ENCODE measurements at regions not wholly inside any gene's neighbourhood (a gene's known extent, or its start where the extent isn't known, plus 50 kb on each side); places are given as distances from the start of the nearest gene placed in this dataset.

- no peak for DNase-seq
- H3K9me3 Mint-ChIP-seq, result peaks cover 2% of the 10 kb centered on the region
- no peak for TF ChIP-seq CTCF (IDR thresholded peaks at IDR 0.05)
- no peaks in the 10 kb centered on the region for H3K36me3 Mint-ChIP-seq (ENCODE audit: low read depth)
- H3K4me3 Mint-ChIP-seq, result no peak overlapping the region
- CTCF ChIA-PET, result no interaction called here
- no peaks in the 10 kb centered on the region for H3K4me1 Mint-ChIP-seq (ENCODE audit: low read depth)
- H3K27ac Mint-ChIP-seq, result no peak overlapping the region
- peaks cover 13% of the 10 kb centered on the region for H3K27me3 Mint-ChIP-seq
- POLR2A ChIA-PET, result no interaction called here
- no peak for ATAC-seq
- intact Hi-C loops (cut with micrococcal nuclease), result no loop called here
Measured at GRCh38 chr5:174172152-174172551, 126.6 kb downstream of the NSG2 start.

- no peak for TF ChIP-seq CTCF (IDR thresholded peaks at IDR 0.05)
- CTCF ChIA-PET, result no interaction called here
- DNase-seq (no peak), ATAC-seq (no peak)
- H3K4me3 Mint-ChIP-seq, result no peak overlapping the region
- H3K36me3 Mint-ChIP-seq (ENCODE audit: low read depth), result no peaks in the 10 kb centered on the region
- POLR2A ChIA-PET, result no interaction called here
- no peaks in the 10 kb centered on the region for H3K4me1 Mint-ChIP-seq (ENCODE audit: low read depth)
- intact Hi-C loops (cut with micrococcal nuclease), result no loop called here
- H3K9me3 Mint-ChIP-seq, result peaks cover 2% of the 10 kb centered on the region
- H3K27ac Mint-ChIP-seq, result no peak overlapping the region
- peaks cover 13% of the 10 kb centered on the region for H3K27me3 Mint-ChIP-seq
Measured at GRCh38 chr5:174172566-174172965, 127.1 kb downstream of the NSG2 start.

- Mint-ChIP-seq H3K27me3 (peaks cover 15% of the 10 kb centered on the region), H3K36me3 (ENCODE audit: low read depth) (no peaks in the 10 kb centered on the region), H3K9me3 (peaks cover 2% of the 10 kb centered on the region), H3K4me3 (no peak overlapping the region), H3K4me1 (ENCODE audit: low read depth) (no peaks in the 10 kb centered on the region), H3K27ac (no peak overlapping the region)
- POLR2A ChIA-PET, result no interaction called here
- CTCF ChIA-PET, result no interaction called here
- intact Hi-C loops (cut with micrococcal nuclease), result no loop called here
- TF ChIP-seq CTCF (IDR thresholded peaks at IDR 0.05), result no peak
- DNase-seq, result no peak
- ATAC-seq, result no peak
Measured at GRCh38 chr5:174173766-174174165, 128.3 kb downstream of the NSG2 start.

GRCh38 chr5:174175716-174176268, 130.3 kb downstream of the NSG2 start:
- ATAC-seq, result no peak
- CTCF ChIA-PET, result no interaction called here
- Mint-ChIP-seq H3K27me3 (peaks cover 15% of the 10 kb centered on the region), H3K27ac (no peak overlapping the region), H3K4me3 (no peak overlapping the region), H3K4me1 (ENCODE audit: low read depth) (no peaks in the 10 kb centered on the region), H3K9me3 (no peaks in the 10 kb centered on the region), H3K36me3 (ENCODE audit: low read depth) (no peaks in the 10 kb centered on the region)
- POLR2A ChIA-PET, result no interaction called here
- no peak for TF ChIP-seq CTCF (IDR thresholded peaks at IDR 0.05)
- no peak for DNase-seq
- intact Hi-C loops (cut with micrococcal nuclease), result no loop called here

GRCh38 chr5:174176511-174176910, 131.0 kb downstream of the NSG2 start:
- no peak for TF ChIP-seq CTCF (IDR thresholded peaks at IDR 0.05)
- H3K27me3 Mint-ChIP-seq, result peaks cover 17% of the 10 kb centered on the region
- CTCF ChIA-PET, result no interaction called here

More at GRCh38 chr5:174176511-174176910, 131.0 kb downstream of the NSG2 start:
- no peak overlapping the region for H3K4me3 Mint-ChIP-seq
- H3K27ac Mint-ChIP-seq, result no peak overlapping the region
- intact Hi-C loops (cut with micrococcal nuclease), result no loop called here
- ATAC-seq (no peak), DNase-seq (no peak)
- no peaks in the 10 kb centered on the region for H3K4me1 Mint-ChIP-seq (ENCODE audit: low read depth)
- POLR2A ChIA-PET, result no interaction called here
- no peaks in the 10 kb centered on the region for H3K9me3 Mint-ChIP-seq
- no peaks in the 10 kb centered on the region for H3K36me3 Mint-ChIP-seq (ENCODE audit: low read depth)

All from activated CD8-positive, alpha-beta T cell treated with anti-CD3 and anti-CD28 coated beads for 36 hours (primary cell).